GM21576 (cell line): ENCODE measurements at regions not wholly inside any gene's neighbourhood (a gene's known extent, or its start where the extent isn't known, plus 50 kb on each side); places are given as distances from the start of the nearest gene placed in this dataset.
"Not testable (repeated sequence)": the region's sequence is repeated elsewhere in the genome, so short reads cannot be mapped to it uniquely, and the experiment has no call there.

Source experiments
- ATAC-seq: cut with Tn5 transposase; IDR thresholded peaks from one replicate; pipeline ENCODE4 v1.9.1; 2021; ENCODE audit warnings: mild to moderate bottlenecking, moderate library complexity; ENCODE audit not compliant: unreplicated experiment

GRCh38 chrX:95762716-95763115, 921.9 kb upstream of the DIAPH2 start:
- no peak for ATAC-seq

GRCh38 chrX:95764972-95765451, 919.6 kb upstream of the DIAPH2 start:
- ATAC-seq = peak; percentile 59

GRCh38 chrX:95771198-95771597, 913.4 kb upstream of the DIAPH2 start:
- not testable (repeated sequence) for ATAC-seq

GRCh38 chrX:95791876-95792275, 892.8 kb upstream of the DIAPH2 start:
- ATAC-seq = no peak

GRCh38 chrX:95797344-95797743, 887.3 kb upstream of the DIAPH2 start:
- no peak for ATAC-seq

GRCh38 chrX:95823796-95824195, 860.8 kb upstream of the DIAPH2 start:
- no peak for ATAC-seq

- ATAC-seq = no peak
Observed at GRCh38 chrX:95835223-95835622, 849.4 kb upstream of the DIAPH2 start.

- ATAC-seq = no peak
Observed at GRCh38 chrX:95836517-95836916, 848.1 kb upstream of the DIAPH2 start.

GRCh38 chrX:95841863-95842262, 842.8 kb upstream of the DIAPH2 start:
- ATAC-seq = no peak

GRCh38 chrX:95860127-95860526, 824.5 kb upstream of the DIAPH2 start:
- ATAC-seq = no peak

- ATAC-seq = no peak
Observed at GRCh38 chrX:95875661-95876060, 809.0 kb upstream of the DIAPH2 start.

- ATAC-seq = no peak
Observed at GRCh38 chrX:95878874-95879273, 805.8 kb upstream of the DIAPH2 start.

GRCh38 chrX:95884186-95884585, 800.5 kb upstream of the DIAPH2 start:
- ATAC-seq = no peak

- ATAC-seq = no peak
Observed at GRCh38 chrX:95885074-95885473, 799.6 kb upstream of the DIAPH2 start.

GRCh38 chrX:95889279-95889678, 795.4 kb upstream of the DIAPH2 start:
- ATAC-seq = no peak

- ATAC-seq = no peak
Observed at GRCh38 chrX:95893636-95894035, 791.0 kb upstream of the DIAPH2 start.

GRCh38 chrX:95903490-95903889, 781.2 kb upstream of the DIAPH2 start:
- ATAC-seq = no peak

- ATAC-seq = no peak
Observed at GRCh38 chrX:95903975-95904374, 780.7 kb upstream of the DIAPH2 start.

- ATAC-seq = no peak
Observed at GRCh38 chrX:95907081-95907480, 777.6 kb upstream of the DIAPH2 start.

- ATAC-seq = no peak
Observed at GRCh38 chrX:95911062-95911461, 773.6 kb upstream of the DIAPH2 start.

GRCh38 chrX:95919605-95920004, 765.0 kb upstream of the DIAPH2 start:
- ATAC-seq = no peak

- ATAC-seq = no peak
Observed at GRCh38 chrX:95945528-95945927, 739.1 kb upstream of the DIAPH2 start.

- ATAC-seq = no peak
Observed at GRCh38 chrX:95949588-95949987, 735.1 kb upstream of the DIAPH2 start.

GRCh38 chrX:95950679-95951078, 734.0 kb upstream of the DIAPH2 start:
- ATAC-seq = no peak
